Heart left ventricle (tissue), 13 donors: ENCODE measurements at regions not wholly inside any gene's neighbourhood (a gene's known extent, or its start where the extent isn't known, plus 50 kb on each side); places are given as distances from the start of the nearest gene placed in this dataset.

Experiments used
- POLR2A ChIP-seq, 2 donors: fragments of 450-650 bp; IDR thresholded peaks; one replicate each; pipeline ENCODE4 v1.6.1; 2017; ENCODE audit warnings: antibody characterized with exemption in 2 of 2, mild to moderate bottlenecking in 2 of 2, moderate library complexity in 2 of 2
- TF ChIP-seq, protein P1 (sequence below), 12 donors: fragments of 200-600 bp; sonication (generic) in 4 of 12; IDR thresholded peaks; one replicate each; pipeline versions ENCODE4 v1.5.0 to v1.8.0; 2018 to 2022; ENCODE audit warnings: antibody characterized with exemption in 12 of 12, mild to moderate bottlenecking in 5 of 12
- donor health status: ischemic (EF 13 %, LVEDD 7.1; RV severe dilation, severe dysfunction).
- donor health status: DM: no; HTN: yes; CAD: no.
- donor health status: DM: no; HTN: no; CAD: no.
- donor health status: ischemic (EF 25% LVEDD 6.9; RV normal size, moderate dysfunction).
- donor health status: ischemic (EF 25% LVEDD 5.7; RV mildly dilated, moderate dysfunction).
- donor health status: ischemic (EF 35%, LVEDD 5.7; RV mildly dilated, moderate dysfunction).
- donor health status: nonischemic (EF 11% LVEDD 7.7; RV severe dilation, severe dysfunction).
- donor health status: DM: yes; HTN: yes; CAD: no.
- donor health status: PGD.
- donor health status: ischemic (EF 29% LVEDD 5.4; RV normal size, mild dysfunction).
- donor health status: nonischemic (EF 23%, LVEDD 6.1; RV moderate dilation, normal function).

DNA sequence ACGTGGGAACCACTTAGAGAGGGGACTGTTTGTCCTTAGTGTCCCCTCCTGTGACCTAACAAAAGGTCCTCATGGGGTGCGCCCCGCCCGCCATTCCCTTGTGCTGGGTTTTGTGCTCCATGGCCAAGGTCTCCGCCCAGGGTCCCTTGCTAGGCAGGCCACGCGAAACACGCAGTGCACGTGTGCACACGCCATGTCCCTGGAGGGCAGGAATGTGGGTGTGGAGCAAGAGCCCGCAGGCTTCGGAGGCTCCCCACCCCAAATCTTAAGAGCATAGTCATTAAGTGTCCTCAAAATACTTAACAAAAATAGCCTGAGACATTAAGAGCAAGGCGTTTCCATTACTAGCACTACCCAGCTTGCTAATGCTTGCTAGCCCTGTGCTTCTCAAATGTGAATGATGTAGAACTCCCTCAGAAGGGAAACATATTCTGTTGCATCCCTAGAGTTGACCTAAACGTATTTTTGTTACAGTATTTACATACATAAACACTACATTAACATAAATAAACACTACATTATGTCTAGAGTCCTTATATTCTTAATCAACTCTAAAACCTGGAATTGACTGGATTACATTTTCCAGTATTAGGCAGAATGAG is 117.6 kb upstream of the APCDD1 start:
- TF ChIP-seq, protein P1, sequence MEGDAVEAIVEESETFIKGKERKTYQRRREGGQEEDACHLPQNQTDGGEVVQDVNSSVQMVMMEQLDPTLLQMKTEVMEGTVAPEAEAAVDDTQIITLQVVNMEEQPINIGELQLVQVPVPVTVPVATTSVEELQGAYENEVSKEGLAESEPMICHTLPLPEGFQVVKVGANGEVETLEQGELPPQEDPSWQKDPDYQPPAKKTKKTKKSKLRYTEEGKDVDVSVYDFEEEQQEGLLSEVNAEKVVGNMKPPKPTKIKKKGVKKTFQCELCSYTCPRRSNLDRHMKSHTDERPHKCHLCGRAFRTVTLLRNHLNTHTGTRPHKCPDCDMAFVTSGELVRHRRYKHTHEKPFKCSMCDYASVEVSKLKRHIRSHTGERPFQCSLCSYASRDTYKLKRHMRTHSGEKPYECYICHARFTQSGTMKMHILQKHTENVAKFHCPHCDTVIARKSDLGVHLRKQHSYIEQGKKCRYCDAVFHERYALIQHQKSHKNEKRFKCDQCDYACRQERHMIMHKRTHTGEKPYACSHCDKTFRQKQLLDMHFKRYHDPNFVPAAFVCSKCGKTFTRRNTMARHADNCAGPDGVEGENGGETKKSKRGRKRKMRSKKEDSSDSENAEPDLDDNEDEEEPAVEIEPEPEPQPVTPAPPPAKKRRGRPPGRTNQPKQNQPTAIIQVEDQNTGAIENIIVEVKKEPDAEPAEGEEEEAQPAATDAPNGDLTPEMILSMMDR (IDR thresholded peaks at IDR 0.05): no peak
- no peak for TF ChIP-seq POLR2A (IDR thresholded peaks at IDR 0.05)
